K562 (cell line): ENCODE measurements at regions not wholly inside any gene's neighbourhood (a gene's known extent, or its start where the extent isn't known, plus 50 kb on each side); places are given as distances from the start of the nearest gene placed in this dataset.

Experiments used
- ATAC-seq: fragments of 200-7000 bp; cut with Tn5 transposase; 3 replicates; pipeline ENCODE4 v1.9.1; 2020; ENCODE audit warnings: moderate library complexity
- BruUV-seq: library from RNA; stranded (reverse); fragments of 400-500 nt; replicated peaks from 2 replicates; lab custom pipeline; 2021; lab: Mats Ljungman, UMichigan
- CTCF ChIA-PET: fragments of 300-600 bp; formaldehyde crosslinking; extraction: SDS; loops from one replicate; lab custom pipeline; 2021; ENCODE audit warnings: low intra/inter-chr PET ratio; lab: Yijun Ruan, JAX
- POLR2A ChIA-PET: fragments of 300-600, 350-650 bp; sonication (Branson Sonifier 250); formaldehyde crosslinking; extraction: SDS; loops from one replicate; lab custom pipeline; 2021; ENCODE audit warnings: antibody characterized with exemption, inconsistent platforms; lab: Yijun Ruan, JAX
- DNase-seq, 4 experiments: peaks; one replicate each; pipeline versions ENCODE4 v3.0.0 to v3.0.0-alpha.2; 2011 to 2018; ENCODE audit warnings: low spot score in 3 of 4, mixed read lengths in 3 of 4; ENCODE audit errors: extremely low read depth in 1 of 4
- FAIRE-seq: peaks from 2 replicates; lab custom pipeline; 2011; peaks lifted over from hg19 to GRCh38; lab: Jason Lieb, UNC
- H2AFZ ChIP-seq: 2 replicates; pipeline ENCODE4 v1.6.0; 2011; ENCODE audit warnings: low read depth, low read length, control low read depth, inconsistent platforms
- H3K27ac ChIP-seq: fragments of 200-600 bp; 3 replicates; pipeline ENCODE4 v1.8.0; 2011; ENCODE audit warnings: low read depth, mild to moderate bottlenecking, control low read depth, inconsistent platforms, low read length, moderate library complexity, mixed read lengths; ENCODE audit errors: extremely low read depth
- H3K27me3 ChIP-seq, 2 experiments: fragments of 300-600 bp in 1 of 2; 2 replicates in 1 of 2; 3 replicates in 1 of 2; pipeline versions ENCODE4 v1.6.0 to v1.8.0; 2011; ENCODE audit warnings: inconsistent platforms in 2 of 2, low read length in 2 of 2, mild to moderate bottlenecking in 1 of 2, mixed read lengths in 1 of 2, moderate library complexity in 1 of 2; ENCODE audit not compliant: control insufficient read depth in 2 of 2, insufficient read depth in 2 of 2
- H3K36me3 ChIP-seq: fragments of 300-600 bp; 3 replicates; pipeline ENCODE4 v1.8.0; 2011; ENCODE audit warnings: mild to moderate bottlenecking, low read length, inconsistent platforms; ENCODE audit not compliant: control insufficient read depth, insufficient read depth
- H3K4me1 ChIP-seq, 2 experiments: fragments of 200-600 bp in 1 of 2; replicated peaks in 1 of 2; 2 replicates in 1 of 2; 3 replicates in 1 of 2; pipeline versions ENCODE4 v1.5.1 to v1.8.0; 2011; ENCODE audit warnings: inconsistent platforms in 2 of 2, low read length in 2 of 2, mild to moderate bottlenecking in 1 of 2, mixed read lengths in 1 of 2, moderate library complexity in 1 of 2; ENCODE audit not compliant: control insufficient read depth in 2 of 2, insufficient read depth in 2 of 2
- H3K4me2 ChIP-seq: 2 replicates; pipeline ENCODE4 v1.6.1; 2011; ENCODE audit warnings: low read length, control low read depth, inconsistent platforms, mixed read lengths; ENCODE audit not compliant: insufficient read depth
- H3K4me3 ChIP-seq: fragments of 200-600 bp; sonication (generic), shearing (Covaris generic); 2 replicates; pipeline ENCODE4 v1.5.1; 2016; ENCODE audit warnings: control low read depth, inconsistent platforms
- H3K79me2 ChIP-seq: fragments of 200-600 bp; 3 replicates; pipeline ENCODE4 v1.8.0; 2011; ENCODE audit warnings: low read length, inconsistent platforms; ENCODE audit not compliant: control insufficient read depth, insufficient read depth
- H3K9ac ChIP-seq, 2 experiments: 2 replicates each; pipeline versions ENCODE4 v1.6.0 to v1.6.1; 2011; ENCODE audit warnings: low read depth in 2 of 2, low read length in 2 of 2, control low read depth in 1 of 2, inconsistent platforms in 1 of 2, mild to moderate bottlenecking in 1 of 2, mixed read lengths in 1 of 2; ENCODE audit not compliant: insufficient read depth in 1 of 2
- H3K9me1 ChIP-seq: one replicate; pipeline ENCODE4 v1.6.0; 2011; ENCODE audit warnings: inconsistent platforms, mild to moderate bottlenecking, low read length, moderate library complexity; ENCODE audit not compliant: control insufficient read depth, insufficient read depth
- H3K9me3 ChIP-seq: replicated peaks from 2 replicates; pipeline ENCODE4 v1.5.1; 2011; ENCODE audit warnings: low read depth, low read length, inconsistent platforms; ENCODE audit not compliant: control insufficient read depth, insufficient read depth
- H4K20me1 ChIP-seq: replicated peaks from 2 replicates; pipeline ENCODE4 v1.6.1; 2011; ENCODE audit warnings: low read length, inconsistent platforms, mixed read lengths; ENCODE audit not compliant: control insufficient read depth, insufficient read depth
- CBFA2T2 ChIP-seq: fragments of 450-650 bp; conservative IDR thresholded peaks from 2 replicates; pipeline ENCODE4 v1.6.1; 2017; ENCODE audit warnings: mild to moderate bottlenecking
- CBFA2T3 ChIP-seq: fragments of 450-650 bp; IDR thresholded peaks from 2 replicates; pipeline ENCODE4 v1.6.1; 2017
- FOXJ3 ChIP-seq: sonication (generic); formaldehyde crosslinking; IDR thresholded peaks from 2 replicates; pipeline ENCODE4 v1.4.0; 2020; ENCODE audit warnings: mild to moderate bottlenecking, missing genetic modification reagents
- NCOA4 ChIP-seq: fragments of 450-650 bp; IDR thresholded peaks from 2 replicates; pipeline ENCODE4 v1.6.1; 2018; ENCODE audit warnings: mild to moderate bottlenecking; ENCODE audit not compliant: partially characterized antibody
- NR3C1 ChIP-seq: sonication (generic); formaldehyde crosslinking; IDR thresholded peaks from 2 replicates; pipeline ENCODE4 v1.8.1; 2022; ENCODE audit warnings: missing genetic modification reagents
- NUFIP1 ChIP-seq: fragments of 450-650 bp; IDR thresholded peaks from 2 replicates; pipeline ENCODE4 v1.6.1; 2018; ENCODE audit not compliant: partially characterized antibody
- PHF21A ChIP-seq: fragments of 450-650 bp; IDR thresholded peaks from 2 replicates; pipeline ENCODE4 v1.6.1; 2017; ENCODE audit warnings: low read depth, borderline replicate concordance
- PHF8 ChIP-seq: fragments of 200-600 bp; sonication (generic); IDR thresholded peaks from 2 replicates; pipeline ENCODE4 v1.6.1; 2012; ENCODE audit warnings: mixed run types, mild to moderate bottlenecking, inconsistent platforms, low read length, moderate library complexity, borderline replicate concordance
- RBM39 ChIP-seq: fragments of 200-400 bp; formaldehyde crosslinking; optimal IDR thresholded peaks from 2 replicates; pipeline ENCODE3; 2018; ENCODE audit warnings: low read depth, low read length
- ZNF274 ChIP-seq: IDR thresholded peaks from 2 replicates; pipeline ENCODE4 v1.6.1; 2011; ENCODE audit warnings: low read depth, mild to moderate bottlenecking, low read length, moderate library complexity, borderline replicate concordance
- WGBS: fragments of 100-300 bp; shearing (Covaris generic); methylation state at CpG from one replicate; pipeline ENCODE4 v1.1.6; 2016; ENCODE audit warnings: low coverage, mixed read lengths; ENCODE audit not compliant: insufficient coverage; ENCODE audit errors: missing lambda C conversion rate; 5-methylcytosine and 5-hydroxymethylcytosine counted together
- in situ Hi-C: fragments of 300-500 bp; cut with MboI; formaldehyde crosslinking; loops from 4 replicates; pipeline ENCODE4 v1.15.0; 2018; ENCODE audit warnings: inconsistent platforms, mixed read lengths
- intact Hi-C: fragments of 100-400 bp; cut with micrococcal nuclease; formaldehyde crosslinking; loops from 2 replicates; pipeline ENCODE4 v1.14.2; 2022
- TF ChIP-seq, protein P1 (sequence below): sonication (generic); IDR thresholded peaks from 2 replicates; pipeline ENCODE4 v1.6.1; 2016

DNA sequence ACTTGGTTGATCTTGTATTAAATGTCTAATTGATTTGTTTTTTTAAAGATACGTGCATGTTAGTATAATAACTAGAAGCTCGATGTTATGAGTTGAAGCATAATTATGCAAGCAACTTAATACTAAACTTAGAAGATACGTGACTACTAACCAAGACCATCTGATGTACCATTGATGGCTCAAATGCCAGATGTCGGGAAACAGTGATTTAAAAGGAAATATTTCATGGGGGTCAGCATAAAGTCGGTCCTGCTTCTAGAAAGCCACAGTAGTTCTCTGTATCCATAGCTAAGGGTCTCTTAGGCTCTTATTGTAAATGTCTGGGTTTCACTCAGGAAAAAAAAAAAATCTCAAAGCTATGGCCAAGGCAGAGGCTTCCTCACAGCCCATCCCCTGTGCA lies 61.2 kb upstream of the RBFOX1 start:
- no peak overlapping the region for H3K4me2 ChIP-seq
- 1% methylated on average over 5 of the region's 5 CpGs for WGBS
- no peaks in the 10 kb centered on the region for H4K20me1 ChIP-seq
- in situ Hi-C loops (no loop called here), intact Hi-C loops (no loop called here)
- H3K4me1 ChIP-seq, result no peaks in the 10 kb centered on the region
- H3K36me3 ChIP-seq, result no peaks in the 10 kb centered on the region
- no peak overlapping the region for H3K9ac ChIP-seq
- POLR2A ChIA-PET, result interaction anchor here (1.1 kb wide), 1 partner anchor 50 kb away, joined by 3 read pairs; no protein-coding TSS in a partner anchor
- no peak for FAIRE-seq
- no peak overlapping the region for H3K4me3 ChIP-seq
- H3K79me2 ChIP-seq, result no peaks in the 10 kb centered on the region
- no peak for TF ChIP-seq NCOA4
- no peak for TF ChIP-seq NUFIP1
- TF ChIP-seq NR3C1 (CRISPR knock-in tag), result no peak
- TF ChIP-seq ZNF274, result no peak
- TF ChIP-seq PHF8, result no peak
- no peak for TF ChIP-seq FOXJ3 (CRISPR knock-in tag)
- TF ChIP-seq RBM39, result no peak
- no peak for TF ChIP-seq CBFA2T3
- TF ChIP-seq, protein P1, sequence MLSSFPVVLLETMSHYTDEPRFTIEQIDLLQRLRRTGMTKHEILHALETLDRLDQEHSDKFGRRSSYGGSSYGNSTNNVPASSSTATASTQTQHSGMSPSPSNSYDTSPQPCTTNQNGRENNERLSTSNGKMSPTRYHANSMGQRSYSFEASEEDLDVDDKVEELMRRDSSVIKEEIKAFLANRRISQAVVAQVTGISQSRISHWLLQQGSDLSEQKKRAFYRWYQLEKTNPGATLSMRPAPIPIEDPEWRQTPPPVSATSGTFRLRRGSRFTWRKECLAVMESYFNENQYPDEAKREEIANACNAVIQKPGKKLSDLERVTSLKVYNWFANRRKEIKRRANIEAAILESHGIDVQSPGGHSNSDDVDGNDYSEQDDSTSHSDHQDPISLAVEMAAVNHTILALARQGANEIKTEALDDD, result no peak
- no peak for TF ChIP-seq CBFA2T2
- TF ChIP-seq PHF21A, result no peak
- H3K27ac ChIP-seq, result no peak overlapping the region
- no peaks in the 10 kb centered on the region for H3K9me3 ChIP-seq
- H3K9me1 ChIP-seq, result no peaks in the 10 kb centered on the region
- no TSS peak for BruUV-seq
- no peak for DNase-seq
- CTCF ChIA-PET, result no interaction called here
- ATAC-seq, result no peak
- H3K27me3 ChIP-seq, result no peaks in the 10 kb centered on the region
- no peak overlapping the region for H2AFZ ChIP-seq
